GM06990 (cell line): ENCODE measurements at regions not wholly inside any gene's neighbourhood (a gene's known extent, or its start where the extent isn't known, plus 50 kb on each side); places are given as distances from the start of the nearest gene placed in this dataset.
"Not testable (repeated sequence)": the region's sequence is repeated elsewhere in the genome, so short reads cannot be mapped to it uniquely, and the experiment has no call there.

ENCODE experiments used
- DNase-seq: peaks from one replicate; pipeline ENCODE4 v3.0.0-alpha.2; 2011; ENCODE audit not compliant: insufficient read length; ENCODE audit errors: extremely low read depth
- H3K27me3 ChIP-seq: replicated peaks from 2 replicates; pipeline ENCODE4 v1.6.0; 2011; ENCODE audit warnings: low read length; ENCODE audit not compliant: control insufficient read depth, insufficient read depth
- H3K36me3 ChIP-seq: 2 replicates; pipeline ENCODE4 v1.5.1; 2011; ENCODE audit warnings: low read length; ENCODE audit not compliant: control insufficient read depth, insufficient read depth
- H3K4me3 ChIP-seq: replicated peaks from 2 replicates; pipeline ENCODE4 v1.5.1; 2011; ENCODE audit warnings: low read depth, mild to moderate bottlenecking, control low read depth, low read length
- TF ChIP-seq, protein P1 (sequence below): IDR thresholded peaks from 2 replicates; pipeline ENCODE4 v1.5.1; 2011; ENCODE audit warnings: low read length, control low read depth, mild to moderate bottlenecking, inconsistent platforms; ENCODE audit not compliant: insufficient read depth, poor library complexity, severe bottlenecking

- TF ChIP-seq, protein P1, sequence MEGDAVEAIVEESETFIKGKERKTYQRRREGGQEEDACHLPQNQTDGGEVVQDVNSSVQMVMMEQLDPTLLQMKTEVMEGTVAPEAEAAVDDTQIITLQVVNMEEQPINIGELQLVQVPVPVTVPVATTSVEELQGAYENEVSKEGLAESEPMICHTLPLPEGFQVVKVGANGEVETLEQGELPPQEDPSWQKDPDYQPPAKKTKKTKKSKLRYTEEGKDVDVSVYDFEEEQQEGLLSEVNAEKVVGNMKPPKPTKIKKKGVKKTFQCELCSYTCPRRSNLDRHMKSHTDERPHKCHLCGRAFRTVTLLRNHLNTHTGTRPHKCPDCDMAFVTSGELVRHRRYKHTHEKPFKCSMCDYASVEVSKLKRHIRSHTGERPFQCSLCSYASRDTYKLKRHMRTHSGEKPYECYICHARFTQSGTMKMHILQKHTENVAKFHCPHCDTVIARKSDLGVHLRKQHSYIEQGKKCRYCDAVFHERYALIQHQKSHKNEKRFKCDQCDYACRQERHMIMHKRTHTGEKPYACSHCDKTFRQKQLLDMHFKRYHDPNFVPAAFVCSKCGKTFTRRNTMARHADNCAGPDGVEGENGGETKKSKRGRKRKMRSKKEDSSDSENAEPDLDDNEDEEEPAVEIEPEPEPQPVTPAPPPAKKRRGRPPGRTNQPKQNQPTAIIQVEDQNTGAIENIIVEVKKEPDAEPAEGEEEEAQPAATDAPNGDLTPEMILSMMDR = no peak
- no peaks in the 10 kb centered on the region for H3K27me3 ChIP-seq
- DNase-seq = no peak
- H3K36me3 ChIP-seq = no peaks in the 10 kb centered on the region
- no peak overlapping the region for H3K4me3 ChIP-seq
Measured at GRCh38 chr2:66189553-66189952, 245.4 kb upstream of the MEIS1 start.

GRCh38 chr2:66186537-66186936 lies 248.4 kb upstream of the MEIS1 start:
- no peaks in the 10 kb centered on the region for H3K36me3 ChIP-seq
- no peak for DNase-seq
- no peaks in the 10 kb centered on the region for H3K27me3 ChIP-seq
- no peak overlapping the region for H3K4me3 ChIP-seq
- TF ChIP-seq, protein P1 = no peak

- Histone ChIP-seq H3K36me3 (no peaks in the 10 kb centered on the region), H3K4me3 (no peak overlapping the region), H3K27me3 (no peaks in the 10 kb centered on the region)
- TF ChIP-seq, protein P1 = no peak
- no peak for DNase-seq
Measured at GRCh38 chr2:66185497-66186054, 249.3 kb upstream of the MEIS1 start.

GRCh38 chr2:66177128-66177796 lies 257.7 kb upstream of the MEIS1 start:
- not testable (repeated sequence) for H3K27me3 ChIP-seq, H3K36me3 ChIP-seq, DNase-seq, H3K4me3 ChIP-seq

GRCh38 chr2:66174491-66174890 lies 260.4 kb upstream of the MEIS1 start:
- TF ChIP-seq, protein P1 = no peak
- H3K36me3 ChIP-seq = no peaks in the 10 kb centered on the region
- no peaks in the 10 kb centered on the region for H3K27me3 ChIP-seq
- no peak overlapping the region for H3K4me3 ChIP-seq
- no peak for DNase-seq

DNA sequence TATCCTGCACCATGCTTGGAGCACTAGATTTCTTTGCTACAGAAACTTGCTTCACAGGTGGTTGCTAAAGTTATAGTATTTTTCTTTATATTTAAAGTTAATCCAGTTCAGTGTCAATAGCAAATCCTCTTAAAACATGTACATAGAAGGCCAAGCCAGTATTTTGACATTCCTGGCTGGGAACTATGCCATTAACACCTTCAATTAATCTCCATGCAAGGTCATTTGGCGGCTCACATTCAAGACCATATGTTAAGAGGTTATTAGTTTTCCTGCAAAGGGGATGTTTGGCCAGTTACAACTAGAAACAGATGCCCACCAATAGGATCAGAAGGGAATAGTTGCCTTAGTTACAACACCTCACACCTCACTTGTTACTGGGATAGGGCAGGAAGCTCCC lies 261.3 kb upstream of the MEIS1 start:
- DNase-seq = no peak

More for the DNA sequence above, 261.3 kb upstream of the MEIS1 start:
- H3K36me3 ChIP-seq = no peaks in the 10 kb centered on the region
- no peak overlapping the region for H3K4me3 ChIP-seq
- TF ChIP-seq, protein P1 = no peak
- no peaks in the 10 kb centered on the region for H3K27me3 ChIP-seq
